RWPE2 (cell line): ENCODE measurements at regions not wholly inside any gene's neighbourhood (a gene's known extent, or its start where the extent isn't known, plus 50 kb on each side); places are given as distances from the start of the nearest gene placed in this dataset.

Source experiments
- ATAC-seq: fragments of 200-7000 bp; cut with Tn5 transposase; 3 replicates; pipeline ENCODE4 v1.9.1; 2021; ENCODE audit warnings: low read depth
- DNase-seq: peaks from one replicate; pipeline ENCODE4 v3.0.0-alpha.2; 2020; ENCODE audit warnings: low spot score
- H3K27ac ChIP-seq: fragments of 450-650 bp; 2 replicates; pipeline ENCODE4 v1.5.1; 2017; ENCODE audit warnings: mild to moderate bottlenecking; ENCODE audit not compliant: poor library complexity, severe bottlenecking
- H3K27me3 ChIP-seq: fragments of 250-450 bp; sonication (Bioruptor Pico); 2 replicates; pipeline ENCODE4 v1.5.1; 2021; ENCODE audit warnings: mild to moderate bottlenecking, moderate library complexity; ENCODE audit not compliant: insufficient read depth, poor library complexity, severe bottlenecking
- H3K36me3 ChIP-seq: fragments of 250-450 bp; sonication (Bioruptor Pico); 2 replicates; pipeline ENCODE4 v1.5.1; 2020; ENCODE audit warnings: low read depth, mild to moderate bottlenecking, moderate library complexity
- H3K4me1 ChIP-seq: fragments of 250-450 bp; sonication (Bioruptor Pico); 2 replicates; pipeline ENCODE4 v1.5.1; 2021; ENCODE audit warnings: mild to moderate bottlenecking, moderate library complexity; ENCODE audit not compliant: insufficient read depth, poor library complexity, severe bottlenecking
- H3K4me3 ChIP-seq: fragments of 250-450 bp; sonication (Bioruptor Pico); 2 replicates; pipeline ENCODE4 v1.5.1; 2021; ENCODE audit warnings: mild to moderate bottlenecking, moderate library complexity; ENCODE audit not compliant: severe bottlenecking
- H3K9me3 ChIP-seq: fragments of 250-450 bp; sonication (Bioruptor Pico); 2 replicates; pipeline ENCODE4 v1.5.1; 2021; ENCODE audit warnings: mild to moderate bottlenecking, moderate library complexity; ENCODE audit not compliant: severe bottlenecking
- CTCF ChIP-seq: fragments of 450-650 bp; IDR thresholded peaks from one replicate; pipeline ENCODE4 v1.5.1; 2017; ENCODE audit warnings: mild to moderate bottlenecking, moderate library complexity; ENCODE audit not compliant: poor library complexity, severe bottlenecking

GRCh38 chr18:76679259-76679658 is 143.1 kb upstream of the ZNF236 start:
- ATAC-seq (no peak), DNase-seq (no peak)
- Histone ChIP-seq H3K27ac (no peak overlapping the region), H3K4me3 (no peak overlapping the region), H3K27me3 (no peaks in the 10 kb centered on the region), H3K9me3 (no peaks in the 10 kb centered on the region), H3K36me3 (no peaks in the 10 kb centered on the region), H3K4me1 (no peaks in the 10 kb centered on the region)
- no peak for TF ChIP-seq CTCF

DNA sequence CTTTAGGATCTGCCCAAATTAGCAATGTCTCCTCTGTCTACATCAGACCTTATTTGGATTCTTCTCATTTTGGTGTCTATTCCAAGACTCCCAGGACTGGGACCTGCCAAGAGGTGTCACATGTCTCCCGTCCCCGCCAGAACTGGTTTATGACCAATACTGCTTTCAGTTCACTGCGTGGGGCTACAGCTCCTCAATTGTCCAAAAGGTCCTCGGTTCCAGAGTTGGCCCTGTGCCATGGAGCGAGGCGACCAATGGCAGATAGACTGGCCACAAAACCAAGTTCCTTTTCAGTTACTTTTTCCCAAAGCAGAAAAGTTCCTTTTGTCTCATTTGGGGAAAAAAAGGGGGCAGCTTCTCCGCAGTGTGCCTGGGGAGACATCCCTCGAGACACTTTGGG is 144.1 kb upstream of the ZNF236 start:
- Histone ChIP-seq H3K27ac (no peak overlapping the region), H3K4me1 (no peaks in the 10 kb centered on the region), H3K9me3 (no peaks in the 10 kb centered on the region), H3K36me3 (no peaks in the 10 kb centered on the region), H3K4me3 (no peak overlapping the region), H3K27me3 (no peaks in the 10 kb centered on the region)
- no peak for ATAC-seq
- TF ChIP-seq CTCF, result no peak
- no peak for DNase-seq

DNA sequence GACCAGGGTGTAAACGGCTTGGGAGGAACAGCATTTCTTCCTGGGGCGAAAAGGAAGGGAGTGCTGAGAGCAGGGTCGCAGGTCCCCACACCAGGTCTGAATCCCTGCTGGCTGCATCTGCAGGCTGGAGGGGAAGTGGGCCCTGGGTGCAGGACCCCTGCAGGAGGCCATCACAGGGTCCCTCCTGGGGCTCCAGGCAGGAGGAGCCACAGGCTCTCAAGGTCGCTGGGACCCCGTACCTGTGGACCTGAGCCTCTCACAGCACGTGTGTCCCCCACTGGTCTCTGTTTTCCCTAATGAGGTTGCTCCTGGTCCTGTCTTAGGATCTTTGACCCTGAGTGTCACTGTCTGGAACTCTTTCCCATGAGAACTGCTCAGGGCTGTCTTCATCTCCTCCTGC is 147.8 kb upstream of the ZNF236 start:
- H3K27ac ChIP-seq, result no peak overlapping the region
- no peak for TF ChIP-seq CTCF
- no peaks in the 10 kb centered on the region for H3K27me3 ChIP-seq
- no peaks in the 10 kb centered on the region for H3K9me3 ChIP-seq
- H3K36me3 ChIP-seq, result no peaks in the 10 kb centered on the region
- DNase-seq, result no peak
- no peak overlapping the region for H3K4me3 ChIP-seq
- no peak for ATAC-seq
- no peaks in the 10 kb centered on the region for H3K4me1 ChIP-seq

DNA sequence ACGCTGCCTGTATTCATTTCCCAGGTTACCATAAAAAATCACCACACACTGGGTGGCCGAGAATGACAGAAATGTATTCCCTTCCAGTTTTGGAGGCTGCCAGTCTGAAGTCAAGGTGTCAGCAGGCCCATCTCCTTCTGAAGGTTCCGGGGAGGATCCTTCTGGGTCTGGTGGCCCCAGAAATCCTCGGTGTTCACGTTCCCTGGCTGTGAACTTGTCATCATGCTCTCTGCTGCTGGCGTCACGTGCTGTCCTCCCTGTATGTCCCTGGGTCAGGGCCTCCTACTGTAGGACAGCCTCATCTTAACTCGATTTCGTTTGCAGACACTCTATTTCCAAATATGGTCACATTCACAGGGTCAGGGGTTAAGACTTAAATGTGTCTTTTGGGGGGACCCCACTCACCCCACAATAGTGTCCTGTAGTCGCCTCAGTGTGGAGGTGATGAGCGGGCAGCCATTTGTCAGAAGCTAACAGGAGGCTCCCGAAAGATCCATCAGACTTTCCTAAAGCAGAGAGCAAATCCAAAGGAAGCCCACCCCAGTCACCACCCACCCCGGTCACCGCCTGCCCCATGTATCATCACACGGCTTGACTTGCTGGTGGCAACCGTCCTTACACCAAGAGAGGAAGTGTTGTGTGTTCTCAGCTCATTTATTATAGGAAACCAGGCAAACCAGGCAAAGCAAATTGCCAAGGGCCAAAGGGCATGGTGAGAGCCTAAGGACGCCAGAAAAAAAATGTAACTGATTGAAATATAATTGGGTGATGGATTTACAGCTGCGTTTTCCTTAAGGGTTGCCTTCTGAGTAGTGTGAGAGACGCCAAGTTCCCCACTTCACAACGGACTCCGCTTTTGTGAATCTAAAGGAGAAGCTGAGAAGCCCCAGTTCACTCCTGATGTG is 148.8 kb upstream of the ZNF236 start:
- DNase-seq (no peak), ATAC-seq (no peak)
- Histone ChIP-seq H3K4me3 (no peak overlapping the region), H3K9me3 (no peaks in the 10 kb centered on the region), H3K27me3 (no peaks in the 10 kb centered on the region), H3K36me3 (no peaks in the 10 kb centered on the region), H3K27ac (no peak overlapping the region), H3K4me1 (no peaks in the 10 kb centered on the region)
- no peak for TF ChIP-seq CTCF

GRCh38 chr18:76672627-76673026 is 149.7 kb upstream of the ZNF236 start:
- H3K4me1 ChIP-seq, result no peaks in the 10 kb centered on the region
- no peak overlapping the region for H3K4me3 ChIP-seq
- DNase-seq (no peak), ATAC-seq (peak; percentile 44; the same call in 1 of the 3 replicates)
- H3K27me3 ChIP-seq, result no peaks in the 10 kb centered on the region
- no peak overlapping the region for H3K27ac ChIP-seq
- no peak for TF ChIP-seq CTCF
- H3K36me3 ChIP-seq, result no peaks in the 10 kb centered on the region
- H3K9me3 ChIP-seq, result no peaks in the 10 kb centered on the region
